Kidney (tissue), 13 donors: ENCODE measurements at regions not wholly inside any gene's neighbourhood (a gene's known extent, or its start where the extent isn't known, plus 50 kb on each side); places are given as distances from the start of the nearest gene placed in this dataset.

ENCODE experiments used
- DNase-seq, 5 donors: peaks; one replicate each; pipeline ENCODE4 v3.0.0-alpha.2; 2013 to 2020
- FAIRE-seq: peaks from 2 replicates; lab custom pipeline; 2012; peaks lifted over from hg19 to GRCh38; lab: Jason Lieb, UNC
- H3K27ac ChIP-seq, 2 donors: one replicate each; pipeline ENCODE4 v1.7.0; 2013; ENCODE audit warnings: low read depth in 2 of 2, low read length in 2 of 2, inconsistent platforms in 1 of 2
- H3K27me3 ChIP-seq: one replicate; pipeline ENCODE4 v1.7.1; 2013; ENCODE audit warnings: low read length, inconsistent platforms; ENCODE audit not compliant: control insufficient read depth, insufficient read depth
- H3K36me3 ChIP-seq, 3 donors: one replicate each; pipeline versions ENCODE4 v1.7.0 to v1.7.1; 2013; ENCODE audit warnings: low read length in 3 of 3, control low read depth in 1 of 3, inconsistent platforms in 1 of 3; ENCODE audit not compliant: insufficient read depth in 3 of 3, control insufficient read depth in 2 of 3
- H3K4me1 ChIP-seq, 3 donors: one replicate each; pipeline versions ENCODE4 v1.7.0 to v1.7.1; 2013; ENCODE audit warnings: low read length in 3 of 3, inconsistent platforms in 1 of 3, low read depth in 1 of 3; ENCODE audit not compliant: control insufficient read depth in 2 of 3, insufficient read depth in 2 of 3
- H3K4me3 ChIP-seq, 3 donors: one replicate each; pipeline versions ENCODE4 v1.7.0 to v1.8.1; 2013; ENCODE audit warnings: low read length in 3 of 3, control low read depth in 1 of 3, inconsistent platforms in 1 of 3
- H3K9ac ChIP-seq, 3 donors: one replicate each; pipeline versions ENCODE4 v1.7.0 to v1.7.1; 2013; ENCODE audit warnings: low read length in 3 of 3, control low read depth in 1 of 3, inconsistent platforms in 1 of 3
- H3K9me3 ChIP-seq, 3 donors: one replicate each; pipeline versions ENCODE4 v1.7.0 to v1.7.1; 2013; ENCODE audit warnings: low read length in 3 of 3, control low read depth in 1 of 3, inconsistent platforms in 1 of 3; ENCODE audit not compliant: control insufficient read depth in 2 of 3, insufficient read depth in 1 of 3
- CTCF ChIP-seq: IDR thresholded peaks from 3 replicates; pipeline ENCODE4 v1.5.1; 2012; ENCODE audit warnings: mild to moderate bottlenecking, moderate library complexity, borderline replicate concordance; ENCODE audit not compliant: insufficient read depth; ENCODE audit errors: extremely low read depth
- intact Hi-C: fragments of 100-400 bp; cut with DNase I; formaldehyde crosslinking; loops from one replicate; pipeline ENCODE4 v1.11.1; 2022
- donor health status: control.
- donor health status: control.
- donor health status: control.
- donor health status: control.
- donor health status: control.
- donor health status: DM: yes; HTN: yes; CAD: no.
- donor health status: Normal renal cell carcinoma (clear cell type).

DNA sequence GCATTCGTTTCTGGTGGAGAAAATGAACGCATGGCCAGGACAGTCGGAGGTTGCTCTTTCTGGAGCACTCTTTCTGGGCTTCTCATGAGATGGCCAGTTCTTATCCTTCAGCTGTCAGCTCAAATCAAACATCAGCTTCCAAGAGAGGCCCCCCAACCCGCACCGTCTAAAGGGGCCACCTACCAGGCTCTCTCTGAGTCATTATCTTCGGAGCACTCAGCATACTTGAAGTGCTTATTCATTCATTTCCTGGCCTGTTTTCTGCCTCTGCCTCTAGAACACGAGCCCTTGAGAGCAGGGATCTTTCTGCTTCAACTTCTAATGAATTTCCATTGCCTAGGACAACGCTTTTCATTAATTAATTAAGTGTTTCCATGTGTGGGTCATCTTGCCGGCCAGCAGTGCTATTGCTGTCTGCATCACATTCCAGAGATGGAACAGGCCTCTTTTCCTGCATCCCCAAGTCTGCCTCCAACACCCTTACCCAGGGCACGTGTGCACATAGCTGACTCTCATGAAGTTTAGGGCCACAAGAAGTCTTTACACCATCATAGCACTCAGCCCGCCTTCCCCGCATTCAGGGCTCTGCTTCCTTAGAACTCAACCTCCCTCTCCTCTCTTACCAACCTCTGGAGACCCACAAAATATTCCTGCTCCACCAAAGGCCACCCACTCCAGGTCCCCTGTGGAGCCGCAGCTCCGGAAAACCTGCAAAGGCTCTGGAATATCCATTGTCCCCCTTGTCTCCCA lies 52.1 kb upstream of the LAPTM5 start:
- Histone ChIP-seq H3K27ac (no peak overlapping the region), H3K36me3 (no peaks in the 10 kb centered on the region), H3K27me3 (peaks cover 2% of the 10 kb centered on the region), H3K9me3 (no peaks in the 10 kb centered on the region), H3K9ac (no peak overlapping the region), H3K4me3 (no peak overlapping the region), H3K4me1 (no peaks in the 10 kb centered on the region)
- FAIRE-seq (no peak), DNase-seq (no peak)
- intact Hi-C loops = no loop called here
- no peak for TF ChIP-seq CTCF

- no peak overlapping the region for H3K27ac ChIP-seq
- peaks cover 2% of the 10 kb centered on the region for H3K27me3 ChIP-seq
- H3K4me3 ChIP-seq = no peak overlapping the region
- no peaks in the 10 kb centered on the region for H3K4me1 ChIP-seq
- intact Hi-C loops = no loop called here
- no peak overlapping the region for H3K9ac ChIP-seq
- TF ChIP-seq CTCF = no peak
- DNase-seq (peak in 1 of 5 donors; percentile 39), FAIRE-seq (no peak)
- H3K36me3 ChIP-seq = no peaks in the 10 kb centered on the region
- H3K9me3 ChIP-seq = no peaks in the 10 kb centered on the region
These were observed 50.6 kb upstream of the LAPTM5 start for GRCh38 chr1:30808067-30808662.

GRCh38 chr1:30807318-30808066 lies 49.9 kb upstream of the LAPTM5 start:
- DNase-seq (peak in 3 of 5 donors; percentile 37 to 92 (median 69)), FAIRE-seq (no peak)
- H3K4me1 ChIP-seq = no peaks in the 10 kb centered on the region
- no peaks in the 10 kb centered on the region for H3K9me3 ChIP-seq
- H3K27ac ChIP-seq = no peak overlapping the region
- no peak for TF ChIP-seq CTCF
- peaks cover 2% of the 10 kb centered on the region for H3K27me3 ChIP-seq
- H3K36me3 ChIP-seq = no peaks in the 10 kb centered on the region
- H3K9ac ChIP-seq = no peak overlapping the region
- H3K4me3 ChIP-seq = no peak overlapping the region
- intact Hi-C loops = no loop called here
